ENCODE measurements at regions not wholly inside any gene's neighbourhood (a gene's known extent, or its start where the extent isn't known, plus 50 kb on each side); places are given as distances from the start of the nearest gene placed in this dataset.

DNA sequence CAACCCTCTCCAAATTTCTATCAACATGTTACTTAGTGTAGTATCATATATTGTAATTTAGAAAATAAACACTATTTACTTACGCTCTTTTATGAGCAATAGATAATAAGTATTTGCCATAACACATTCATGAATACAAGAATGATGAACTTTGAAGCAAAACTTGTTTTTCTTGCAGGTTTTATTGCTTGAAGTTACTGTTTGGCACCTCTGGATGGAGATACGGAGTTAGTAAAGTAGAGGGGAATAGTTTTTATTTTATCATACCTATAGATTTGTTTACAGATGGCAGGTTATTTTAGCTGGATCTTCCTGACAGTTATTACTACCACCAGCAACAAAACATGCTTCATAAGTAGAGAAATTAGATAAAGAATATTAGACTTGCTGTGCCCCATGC, 274.2 kb upstream of the LRRTM4 start:
- no peak for TF ChIP-seq POLR2A (IDR thresholded peaks at IDR 0.05)
- TF ChIP-seq, protein P1, sequence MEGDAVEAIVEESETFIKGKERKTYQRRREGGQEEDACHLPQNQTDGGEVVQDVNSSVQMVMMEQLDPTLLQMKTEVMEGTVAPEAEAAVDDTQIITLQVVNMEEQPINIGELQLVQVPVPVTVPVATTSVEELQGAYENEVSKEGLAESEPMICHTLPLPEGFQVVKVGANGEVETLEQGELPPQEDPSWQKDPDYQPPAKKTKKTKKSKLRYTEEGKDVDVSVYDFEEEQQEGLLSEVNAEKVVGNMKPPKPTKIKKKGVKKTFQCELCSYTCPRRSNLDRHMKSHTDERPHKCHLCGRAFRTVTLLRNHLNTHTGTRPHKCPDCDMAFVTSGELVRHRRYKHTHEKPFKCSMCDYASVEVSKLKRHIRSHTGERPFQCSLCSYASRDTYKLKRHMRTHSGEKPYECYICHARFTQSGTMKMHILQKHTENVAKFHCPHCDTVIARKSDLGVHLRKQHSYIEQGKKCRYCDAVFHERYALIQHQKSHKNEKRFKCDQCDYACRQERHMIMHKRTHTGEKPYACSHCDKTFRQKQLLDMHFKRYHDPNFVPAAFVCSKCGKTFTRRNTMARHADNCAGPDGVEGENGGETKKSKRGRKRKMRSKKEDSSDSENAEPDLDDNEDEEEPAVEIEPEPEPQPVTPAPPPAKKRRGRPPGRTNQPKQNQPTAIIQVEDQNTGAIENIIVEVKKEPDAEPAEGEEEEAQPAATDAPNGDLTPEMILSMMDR (IDR thresholded peaks at IDR 0.05) = no peak

All from testis (tissue), 2 donors.